ENCODE measurements at regions not wholly inside any gene's neighbourhood (a gene's known extent, or its start where the extent isn't known, plus 50 kb on each side); places are given as distances from the start of the nearest gene placed in this dataset.
A peak's percentile ranks its signal among the peaks of the same experiment; 100 is the strongest.
"Not testable (repeated sequence)": the region's sequence is repeated elsewhere in the genome, so short reads cannot be mapped to it uniquely, and the experiment has no call there.

- no peak for DNase-seq
These were observed 113.7 kb downstream of the CDCA7 start for GRCh38 chr2:173468266-173468793.

GRCh38 chr2:173472112-173472511, 117.4 kb downstream of the CDCA7 start:
- no peak for DNase-seq

- no peak for DNase-seq
These were observed 128.5 kb downstream of the CDCA7 start for GRCh38 chr2:173483137-173483536.

DNA sequence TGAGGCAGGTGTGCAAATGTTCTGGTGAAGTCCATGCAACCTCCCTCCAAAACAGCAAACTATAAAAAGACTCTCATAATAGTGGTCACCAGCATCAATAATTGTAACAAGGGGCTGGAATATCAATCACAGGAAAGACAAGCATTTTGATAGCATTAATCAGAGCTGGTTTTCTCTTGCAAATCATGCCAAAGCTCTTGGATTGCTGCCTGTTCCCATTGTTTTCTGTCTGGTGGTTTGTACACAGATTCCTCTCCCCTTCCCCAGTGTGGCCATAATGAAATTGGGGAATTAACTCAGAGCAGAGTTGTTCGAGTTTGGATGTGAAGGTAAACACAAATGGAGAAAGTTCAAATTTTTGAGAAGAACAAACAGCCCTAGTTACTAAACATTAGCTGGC, 134.2 kb downstream of the CDCA7 start:
- no peak for DNase-seq

DNA sequence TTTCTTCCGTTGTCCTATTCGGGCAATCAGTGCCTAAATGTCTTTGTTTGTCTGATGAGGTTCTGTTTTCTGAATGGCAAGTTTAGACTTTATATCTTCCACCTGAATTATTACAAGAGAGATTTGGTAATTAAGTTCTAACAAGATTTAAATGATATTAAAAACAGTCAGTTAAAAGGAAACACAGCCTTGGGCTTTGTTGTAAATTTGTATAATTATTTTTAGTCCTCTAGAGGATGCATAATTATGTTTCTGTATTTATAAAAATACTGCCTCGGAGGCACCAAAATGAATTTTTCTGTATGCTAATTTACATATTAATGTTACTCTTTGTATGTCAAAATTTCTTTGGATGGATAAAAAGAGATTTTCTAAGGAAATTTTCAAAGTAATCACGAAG, 136.7 kb downstream of the CDCA7 start:
- DNase-seq: no peak

GRCh38 chr2:173493874-173494273, 139.2 kb downstream of the CDCA7 start:
- DNase-seq: no peak

GRCh38 chr2:173496746-173497145, 142.1 kb downstream of the CDCA7 start:
- no peak for DNase-seq

- no peak for DNase-seq
These were observed 146.3 kb downstream of the CDCA7 start for GRCh38 chr2:173500953-173501352.

DNA sequence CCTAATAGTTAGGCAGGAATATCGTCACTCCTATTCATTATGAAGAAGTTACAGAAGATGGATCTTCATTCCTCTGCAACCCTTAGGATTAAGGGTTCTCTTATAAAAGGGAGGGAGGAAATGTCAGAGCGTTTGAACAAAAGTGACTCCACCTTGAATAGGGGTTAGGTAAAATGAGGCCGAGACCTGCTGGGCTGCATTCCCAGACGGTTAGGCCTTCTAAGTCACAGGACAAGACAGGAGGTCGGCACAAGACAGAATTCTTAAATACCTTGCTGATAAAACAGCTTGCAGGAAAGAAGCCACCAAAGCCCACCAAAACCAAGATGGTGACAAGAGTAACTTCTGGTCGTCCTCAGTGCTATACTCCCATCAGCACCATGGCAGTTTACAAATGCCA, 147.6 kb downstream of the CDCA7 start:
- DNase-seq: no peak

GRCh38 chr2:173511357-173511756, 156.7 kb downstream of the CDCA7 start:
- DNase-seq: peak; percentile 35

GRCh38 chr2:173511942-173512341, 157.3 kb downstream of the CDCA7 start:
- no peak for DNase-seq

DNA sequence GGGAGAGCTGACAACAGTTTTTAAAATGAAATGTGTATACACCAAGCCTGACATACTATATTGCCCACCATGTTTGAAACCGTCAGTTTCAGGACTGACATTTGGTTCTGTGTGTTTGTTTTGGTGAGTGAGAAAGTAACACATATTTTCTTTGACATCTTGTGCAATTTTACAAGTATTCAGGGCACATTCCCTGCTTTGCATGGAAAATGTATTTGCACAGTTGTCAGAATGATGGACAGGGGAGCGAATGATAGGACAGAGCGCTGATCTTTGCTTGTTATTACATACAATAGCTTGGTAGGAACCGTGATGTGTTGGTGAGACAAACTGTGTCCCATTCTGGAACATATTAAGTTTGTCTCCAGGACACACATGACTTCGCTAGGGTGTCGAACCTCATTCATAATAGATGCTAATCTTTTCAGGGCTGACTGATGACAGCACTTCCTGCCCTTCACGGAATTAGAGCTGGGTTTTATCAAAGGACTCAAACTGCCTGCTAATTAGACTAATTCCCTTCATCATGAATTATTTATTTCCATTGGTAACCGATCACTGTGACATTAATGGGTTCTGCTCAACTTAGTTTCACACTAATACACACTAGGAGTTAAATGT, 158.5 kb downstream of the CDCA7 start:
- no peak for DNase-seq

- no peak for DNase-seq
These were observed 166.2 kb downstream of the CDCA7 start for GRCh38 chr2:173520918-173521317.

DNA sequence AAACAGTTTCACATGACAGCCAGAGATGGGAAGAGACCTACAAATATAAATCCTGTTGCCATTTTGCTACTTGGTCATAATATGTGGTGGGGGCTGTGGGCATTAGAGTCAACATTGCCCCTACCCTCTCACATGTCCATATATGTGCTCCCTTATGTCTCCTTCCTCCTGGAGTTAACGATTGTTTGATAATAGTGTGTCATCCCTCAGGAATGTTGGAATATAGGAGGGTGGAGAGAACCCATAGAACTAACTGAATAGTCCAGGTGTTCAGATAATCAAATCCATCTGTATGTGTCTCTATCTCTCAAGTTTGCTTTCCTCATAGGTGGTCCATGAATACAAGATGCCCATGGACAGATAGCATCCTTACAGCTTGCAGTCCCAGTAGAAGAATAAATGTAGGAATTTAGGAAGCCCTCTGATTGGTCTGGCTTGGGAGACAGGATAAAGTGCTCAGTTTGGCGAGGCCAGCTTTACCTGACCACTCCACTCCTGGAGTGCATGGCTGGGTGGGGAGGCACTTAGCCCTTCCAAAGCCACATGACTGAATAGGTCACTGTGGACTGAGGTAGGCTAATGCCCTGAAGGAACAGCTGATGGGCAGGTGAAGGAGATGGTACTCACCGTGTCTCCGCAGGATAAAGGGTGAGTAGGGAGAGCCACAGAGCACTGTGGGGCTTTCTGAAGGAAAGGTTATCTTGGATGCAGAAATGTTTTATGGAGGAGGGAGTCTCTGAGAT, 166.9 kb downstream of the CDCA7 start:
- no peak for DNase-seq

DNA sequence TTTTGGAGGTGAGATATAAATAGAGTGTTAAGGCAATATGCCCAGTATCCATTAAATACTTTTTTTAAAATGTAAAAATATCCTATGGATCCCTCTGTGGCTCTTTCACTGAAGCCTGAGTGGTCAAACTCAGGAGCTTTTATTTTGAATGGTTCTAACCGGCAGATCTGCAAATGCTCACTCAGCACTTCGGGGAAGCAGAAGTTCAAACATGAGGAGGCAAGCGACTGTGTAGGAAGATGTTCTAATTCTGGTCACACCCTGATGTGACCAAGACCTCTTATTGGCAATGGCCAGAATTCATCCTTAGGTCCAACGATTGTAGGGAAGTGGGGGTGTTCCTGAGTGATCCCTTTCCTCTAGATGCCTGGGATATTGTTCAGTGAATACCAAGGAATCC, 168.8 kb downstream of the CDCA7 start:
- peak; percentile 83 for DNase-seq

- peak; percentile 90 for DNase-seq
These were observed 169.7 kb downstream of the CDCA7 start for GRCh38 chr2:173524256-173524955.

GRCh38 chr2:173532732-173533531, 178.3 kb downstream of the CDCA7 start:
- not testable (repeated sequence) for DNase-seq

GRCh38 chr2:173537694-173538093, 183.0 kb downstream of the CDCA7 start:
- no peak for DNase-seq

GRCh38 chr2:173539615-173540014, 184.9 kb downstream of the CDCA7 start:
- DNase-seq: no peak

DNA sequence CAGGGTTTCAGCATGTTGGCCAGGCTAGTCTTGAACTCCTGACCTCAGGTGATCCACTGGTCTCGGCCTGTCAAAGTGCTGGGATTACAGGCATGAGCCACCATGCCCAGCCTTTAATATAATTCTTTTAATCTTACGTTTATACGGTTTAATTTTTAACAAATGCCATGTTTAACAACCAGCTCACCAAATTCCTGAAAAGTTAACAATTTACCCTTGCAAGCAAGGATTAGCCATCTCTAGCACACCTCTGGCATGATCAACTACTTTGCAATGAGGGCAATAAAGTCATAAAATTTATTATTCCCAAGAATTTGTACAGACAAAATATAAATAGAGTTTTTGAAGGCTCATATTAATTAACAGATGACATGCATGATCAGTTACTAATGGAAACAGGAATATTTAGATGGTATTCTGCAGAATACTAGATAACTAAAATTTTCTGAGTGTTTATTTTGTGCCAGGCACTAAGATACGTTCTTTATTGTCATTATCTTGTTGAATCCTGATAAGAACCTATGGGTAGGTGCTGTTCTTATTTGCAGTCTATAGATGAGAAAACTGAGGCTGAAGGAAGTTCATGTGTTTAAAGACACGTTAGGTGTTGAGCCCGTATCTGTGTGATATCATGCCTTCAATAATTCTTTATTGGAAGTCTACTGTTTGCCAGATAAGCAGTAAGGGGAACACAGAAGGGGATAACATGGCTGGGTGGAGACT, 190.1 kb downstream of the CDCA7 start:
- DNase-seq: no peak

DNA sequence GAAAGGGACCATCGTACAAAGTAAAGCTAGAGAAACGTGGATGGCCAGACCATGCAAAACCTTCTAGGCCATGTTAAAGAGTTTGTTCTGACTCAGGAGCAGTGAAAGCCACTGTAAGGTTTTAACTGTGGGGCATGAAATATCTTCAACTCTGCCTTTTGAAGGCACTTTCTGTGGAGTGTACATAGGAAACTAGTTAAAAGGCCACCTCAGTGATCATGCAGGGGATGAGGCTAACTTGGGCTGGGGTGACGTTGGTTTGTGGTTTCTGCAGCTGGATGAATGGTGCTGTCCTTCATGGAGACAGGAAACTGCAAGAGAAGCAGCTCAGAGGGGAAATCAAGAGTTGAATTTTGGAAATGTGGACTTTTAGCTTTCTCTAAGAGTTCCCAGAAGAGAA, 190.7 kb downstream of the CDCA7 start:
- peak; percentile 62 for DNase-seq

DNA sequence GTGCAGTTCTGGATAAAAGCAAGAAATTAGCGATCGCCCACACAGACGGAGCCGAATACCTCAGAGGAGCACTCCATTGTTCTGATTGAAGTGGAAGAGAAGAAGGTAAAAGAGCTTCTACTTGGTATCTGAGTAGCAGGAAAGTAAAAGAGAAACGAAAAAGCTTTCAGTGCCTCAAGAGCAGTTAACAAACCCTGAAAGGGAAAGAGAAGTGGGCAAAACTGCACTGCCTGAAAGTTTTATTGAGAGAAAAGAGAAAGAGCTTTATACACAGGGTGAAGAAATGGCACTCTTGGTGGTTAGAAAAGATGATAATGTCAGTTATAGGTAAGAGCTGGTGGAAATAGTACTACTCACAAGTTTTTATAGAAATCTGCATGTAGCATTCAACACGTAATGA, 192.8 kb downstream of the CDCA7 start:
- DNase-seq: peak; percentile 47

Measured in inflammatory macrophage treated with lipopolysaccharide for 4 hours (primary cell).